ENCODE measurements at regions not wholly inside any gene's neighbourhood (a gene's known extent, or its start where the extent isn't known, plus 50 kb on each side); places are given as distances from the start of the nearest gene placed in this dataset.

- no TSS peak for BruUV-seq (replicated peaks)
- ChIA-PET POLR2A (no interaction called here), CTCF (no interaction called here)
- ATAC-seq (no peak), DNase-seq (ENCODE audit: low read depth, low spot score) (no peak)
- TF ChIP-seq TCF7L2 (IDR thresholded peaks at IDR 0.05; ENCODE audit: low read depth, low read length) (no peak), CTCF (IDR thresholded peaks at IDR 0.05) (no peak), SIN3A (IDR thresholded peaks at IDR 0.05; ENCODE audit: borderline replicate concordance, insufficient read depth, low read depth, low read length) (no peak), REST (IDR thresholded peaks at IDR 0.05; ENCODE audit: insufficient read depth in 1 of 2, low read depth in 2 of 2, low read length in 1 of 2) (no peak), POLR2AphosphoS5 (IDR thresholded peaks at IDR 0.05; ENCODE audit: low read depth, low read length) (no peak)
- intact Hi-C loops (cut with micrococcal nuclease; ENCODE audit: unreplicated experiment) (no loop called here), in situ Hi-C loops (cut with HindIII; ENCODE audit: low pct_unique_long_range_greater_than_20kb, low sequenced_read_pairs) (no loop called here)
- H3K4me3 ChIP-seq (ENCODE audit: low read depth in 2 of 2, low read length in 2 of 2): no peak overlapping the region
- H3K4me1 ChIP-seq (ENCODE audit: control insufficient read depth, insufficient read depth, low read length): no peaks in the 10 kb centered on the region
- no peak overlapping the region for H3K27ac ChIP-seq (ENCODE audit: low read length)
- H3K9me3 ChIP-seq (ENCODE audit: control insufficient read depth, insufficient read depth, low read depth, low read length): peaks cover 6% of the 10 kb centered on the region; the same call in 1 of the 2 replicates
- H3K27me3 ChIP-seq (ENCODE audit: control insufficient read depth, insufficient read depth, low read length): no peaks in the 10 kb centered on the region
- no peaks in the 10 kb centered on the region for H3K36me3 ChIP-seq (ENCODE audit: control insufficient read depth, insufficient read depth, low read length)
These were observed 313.5 kb upstream of the ECI2 start for GRCh38 chr6:4448841-4449240.

- intact Hi-C loops (cut with micrococcal nuclease; ENCODE audit: unreplicated experiment): no loop called here
- BruUV-seq (replicated peaks): no TSS peak
These were observed 312.4 kb upstream of the ECI2 start for GRCh38 chr6:4447639-4448330.

More at GRCh38 chr6:4447639-4448330, 312.4 kb upstream of the ECI2 start:
- DNase-seq (ENCODE audit: low read depth, low spot score): no peak
- Histone ChIP-seq H3K9me3 (ENCODE audit: control insufficient read depth, insufficient read depth, low read depth, low read length) (peaks cover 6% of the 10 kb centered on the region; the same call in 1 of the 2 replicates), H3K27me3 (ENCODE audit: control insufficient read depth, insufficient read depth, low read length) (no peaks in the 10 kb centered on the region), H3K4me3 (ENCODE audit: low read depth in 2 of 2, low read length in 2 of 2) (no peak overlapping the region), H3K27ac (ENCODE audit: low read length) (no peak overlapping the region), H3K36me3 (ENCODE audit: control insufficient read depth, insufficient read depth, low read length) (no peaks in the 10 kb centered on the region), H3K4me1 (ENCODE audit: control insufficient read depth, insufficient read depth, low read length) (no peaks in the 10 kb centered on the region)
- ChIA-PET CTCF (no interaction called here), POLR2A (no interaction called here)
- no peak for TF ChIP-seq POLR2AphosphoS5 (IDR thresholded peaks at IDR 0.05; ENCODE audit: low read depth, low read length)
- no peak for TF ChIP-seq CTCF (IDR thresholded peaks at IDR 0.05)
- no peak for TF ChIP-seq TCF7L2 (IDR thresholded peaks at IDR 0.05; ENCODE audit: low read depth, low read length)
- TF ChIP-seq SIN3A (IDR thresholded peaks at IDR 0.05; ENCODE audit: borderline replicate concordance, insufficient read depth, low read depth, low read length): no peak
- no peak for TF ChIP-seq REST (IDR thresholded peaks at IDR 0.05; ENCODE audit: insufficient read depth in 1 of 2, low read depth in 2 of 2, low read length in 1 of 2)
- in situ Hi-C loops (cut with HindIII; ENCODE audit: low pct_unique_long_range_greater_than_20kb, low sequenced_read_pairs): no loop called here
- ATAC-seq: no peak

Data from Panc1 (cell line).